ENCODE measurements at regions not wholly inside any gene's neighbourhood (a gene's known extent, or its start where the extent isn't known, plus 50 kb on each side); places are given as distances from the start of the nearest gene placed in this dataset.
"Not testable (repeated sequence)": the region's sequence is repeated elsewhere in the genome, so short reads cannot be mapped to it uniquely, and the experiment has no call there.

- intact Hi-C loops (cut with DNase I), result no loop called here
- Histone ChIP-seq H3K27me3 (ENCODE audit: insufficient read depth in 3 of 3, low read length in 2 of 3) (no peaks in the 10 kb centered on the region), H3K9me3 (no peaks in the 10 kb centered on the region), H3K4me1 (no peaks in the 10 kb centered on the region), H3K4me3 (no peak overlapping the region), H3K36me3 (ENCODE audit: insufficient read depth in 1 of 2, low read depth in 1 of 2) (no peaks in the 10 kb centered on the region), H3K27ac (no peak overlapping the region)
- WGBS, 3 donors, result 61 to 69% (median 64%) methylated on average over 7 of the region's 7 CpGs
- DNase-seq, result no peak
- TF ChIP-seq CTCF (IDR thresholded peaks at IDR 0.05), result no peak
- ATAC-seq, result no peak
These were observed 462.3 kb upstream of the NFIA start for GRCh38 chr1:60620087-60620486.

- Histone ChIP-seq H3K36me3 (ENCODE audit: insufficient read depth in 1 of 2, low read depth in 1 of 2) (no peaks in the 10 kb centered on the region), H3K27me3 (ENCODE audit: insufficient read depth in 3 of 3, low read length in 2 of 3) (no peaks in the 10 kb centered on the region), H3K27ac (no peak overlapping the region), H3K4me1 (no peaks in the 10 kb centered on the region), H3K9me3 (no peaks in the 10 kb centered on the region), H3K4me3 (no peak overlapping the region)
- intact Hi-C loops (cut with DNase I), result no loop called here
- DNase-seq (no peak), ATAC-seq (no peak)
- WGBS, 3 donors, result 85 to 91% (median 89%) methylated on average over 3 of the region's 3 CpGs
- no peak for TF ChIP-seq CTCF (IDR thresholded peaks at IDR 0.05)
These were observed 462.8 kb upstream of the NFIA start for GRCh38 chr1:60619581-60619980.

- intact Hi-C loops (cut with DNase I), result no loop called here
- DNase-seq (no peak), ATAC-seq (no peak)
- no peaks in the 10 kb centered on the region for H3K4me1 ChIP-seq
- H3K27me3 ChIP-seq (ENCODE audit: insufficient read depth in 3 of 3, low read length in 2 of 3), result no peaks in the 10 kb centered on the region
- TF ChIP-seq CTCF (IDR thresholded peaks at IDR 0.05), result no peak
- no peaks in the 10 kb centered on the region for H3K9me3 ChIP-seq
- H3K36me3 ChIP-seq (ENCODE audit: insufficient read depth in 1 of 2, low read depth in 1 of 2), result no peaks in the 10 kb centered on the region
- WGBS, 3 donors, result 90 to 96% (median 93%) methylated on average over 3 of the region's 3 CpGs
- H3K27ac ChIP-seq, result no peak overlapping the region
- H3K4me3 ChIP-seq, result no peak overlapping the region
These were observed 466.7 kb upstream of the NFIA start for GRCh38 chr1:60615666-60616065.

- 75 to 82% (median 76%) methylated on average over 4 of the region's 4 CpGs for WGBS, 3 donors
- no peak overlapping the region for H3K4me3 ChIP-seq
- intact Hi-C loops (cut with DNase I), result no loop called here
These were observed 469.6 kb upstream of the NFIA start for GRCh38 chr1:60612790-60613189.

GRCh38 chr1:60606921-60607320 lies 475.4 kb upstream of the NFIA start:
- ATAC-seq; H3K4me3 ChIP-seq; H3K9me3 ChIP-seq; H3K4me1 ChIP-seq; DNase-seq; H3K27me3 ChIP-seq (ENCODE audit: insufficient read depth in 3 of 3, low read length in 2 of 3); H3K36me3 ChIP-seq (ENCODE audit: insufficient read depth in 1 of 2, low read depth in 1 of 2); H3K27ac ChIP-seq; intact Hi-C loops (cut with DNase I): not testable (repeated sequence)
- 94 to 100% (median 97%) methylated on average over 1 of the region's 1 CpG for WGBS, 3 donors

More at GRCh38 chr1:60612790-60613189, 469.6 kb upstream of the NFIA start:
- Histone ChIP-seq H3K4me1 (no peaks in the 10 kb centered on the region), H3K27me3 (ENCODE audit: insufficient read depth in 3 of 3, low read length in 2 of 3) (no peaks in the 10 kb centered on the region), H3K27ac (no peak overlapping the region), H3K36me3 (ENCODE audit: insufficient read depth in 1 of 2, low read depth in 1 of 2) (no peaks in the 10 kb centered on the region), H3K9me3 (no peaks in the 10 kb centered on the region)
- ATAC-seq, result no peak
- no peak for DNase-seq
- TF ChIP-seq CTCF (IDR thresholded peaks at IDR 0.05), result no peak

Data from psoas muscle (tissue), 7 donors.